OCI-LY3 (cell line): ENCODE measurements at regions not wholly inside any gene's neighbourhood (a gene's known extent, or its start where the extent isn't known, plus 50 kb on each side); places are given as distances from the start of the nearest gene placed in this dataset.

Source experiments
- H2AFZ ChIP-seq: fragments of 200-600, 300-600 bp; shearing (Covaris generic); 2 replicates; pipeline ENCODE4 v1.6.0; 2014; ENCODE audit warnings: antibody characterized with exemption, low read depth, low read length
- H3K27ac ChIP-seq: fragments of 200-600, 300-600 bp; sonication (generic); 2 replicates; pipeline ENCODE4 v1.5.1; 2014; ENCODE audit warnings: mild to moderate bottlenecking, low read length, moderate library complexity, mixed read lengths
- H3K27me3 ChIP-seq: fragments of 200-600, 300-600 bp; sonication (generic); 2 replicates; pipeline ENCODE4 v1.6.1; 2014; ENCODE audit warnings: low read depth, low read length, mixed read lengths
- H3K36me3 ChIP-seq: fragments of 200-600, 300-600 bp; sonication (generic); replicated peaks from 2 replicates; pipeline ENCODE3; 2014; ENCODE audit warnings: low read depth, low read length, mixed read lengths
- H3K4me1 ChIP-seq: fragments of 300-600, 200-600 bp; sonication (generic); 2 replicates; pipeline ENCODE4 v1.6.1; 2014; ENCODE audit warnings: low read length, mixed read lengths
- H3K4me2 ChIP-seq: fragments of 200-600, 300-600 bp; sonication (generic); 2 replicates; pipeline ENCODE4 v1.6.1; 2014; ENCODE audit warnings: low read length, mixed read lengths
- H3K4me3 ChIP-seq: fragments of 300-600, 200-600 bp; sonication (generic); 2 replicates; pipeline ENCODE4 v1.5.1; 2014; ENCODE audit warnings: antibody characterized with exemption, mild to moderate bottlenecking, low read length, moderate library complexity
- H3K79me2 ChIP-seq: fragments of 300-600, 200-600 bp; shearing (Covaris generic); 2 replicates; pipeline ENCODE4 v1.6.1; 2014; ENCODE audit warnings: mild to moderate bottlenecking, low read length, mixed read lengths
- H3K9ac ChIP-seq: fragments of 300-600, 200-600 bp; shearing (Covaris generic); 2 replicates; pipeline ENCODE4 v1.6.0; 2014; ENCODE audit warnings: mild to moderate bottlenecking, low read length, moderate library complexity
- H3K9me3 ChIP-seq: fragments of 200-600, 300-600 bp; shearing (Covaris generic); 2 replicates; pipeline ENCODE4 v1.6.1; 2014; ENCODE audit warnings: low read length, mixed read lengths; ENCODE audit not compliant: insufficient read depth
- H4K20me1 ChIP-seq: fragments of 200-600, 300-600 bp; sonication (generic); 2 replicates; pipeline ENCODE4 v1.6.1; 2016; ENCODE audit warnings: low read length, mixed read lengths; ENCODE audit not compliant: insufficient read depth
- EZH2phosphoT487 ChIP-seq: fragments of 200-600 bp; shearing (Covaris generic); IDR thresholded peaks from 2 replicates; pipeline ENCODE4 v1.6.1; 2018; ENCODE audit warnings: antibody characterized with exemption, mixed run types, low read depth
- TF ChIP-seq, protein P1 (sequence below): fragments of 200-600, 300-600 bp; sonication (generic); IDR thresholded peaks from 2 replicates; pipeline ENCODE4 v1.5.1; 2014; ENCODE audit warnings: antibody characterized with exemption, low read length, low read depth

DNA sequence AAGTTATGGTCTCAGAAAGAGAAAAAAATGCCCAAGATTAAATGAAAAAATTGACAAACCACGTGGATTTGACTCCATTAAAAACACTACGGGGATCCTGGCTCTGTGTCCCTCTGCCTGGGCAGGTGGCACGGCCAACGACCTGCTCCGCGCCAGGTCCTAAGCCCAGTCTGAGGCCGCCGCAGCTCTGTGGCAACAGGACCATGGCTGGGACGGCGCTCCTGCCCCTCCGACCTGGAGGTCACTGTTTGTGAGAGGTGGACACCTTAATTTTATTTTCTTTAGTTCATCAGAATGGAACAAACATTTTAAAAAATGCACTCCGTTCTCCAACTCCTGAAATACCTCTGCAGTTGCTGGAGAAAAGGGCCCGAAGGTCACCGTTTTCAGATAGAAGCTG is 369.4 kb downstream of the CDH9 start:
- Histone ChIP-seq H3K79me2 (no peaks in the 10 kb centered on the region), H3K4me2 (no peak overlapping the region), H3K9ac (no peak overlapping the region), H3K27ac (no peak overlapping the region), H3K36me3 (no peaks in the 10 kb centered on the region), H3K4me1 (no peaks in the 10 kb centered on the region), H4K20me1 (no peaks in the 10 kb centered on the region), H2AFZ (no peak overlapping the region), H3K27me3 (no peaks in the 10 kb centered on the region), H3K9me3 (no peaks in the 10 kb centered on the region), H3K4me3 (no peak overlapping the region)
- no peak for TF ChIP-seq EZH2phosphoT487
- TF ChIP-seq, protein P1, sequence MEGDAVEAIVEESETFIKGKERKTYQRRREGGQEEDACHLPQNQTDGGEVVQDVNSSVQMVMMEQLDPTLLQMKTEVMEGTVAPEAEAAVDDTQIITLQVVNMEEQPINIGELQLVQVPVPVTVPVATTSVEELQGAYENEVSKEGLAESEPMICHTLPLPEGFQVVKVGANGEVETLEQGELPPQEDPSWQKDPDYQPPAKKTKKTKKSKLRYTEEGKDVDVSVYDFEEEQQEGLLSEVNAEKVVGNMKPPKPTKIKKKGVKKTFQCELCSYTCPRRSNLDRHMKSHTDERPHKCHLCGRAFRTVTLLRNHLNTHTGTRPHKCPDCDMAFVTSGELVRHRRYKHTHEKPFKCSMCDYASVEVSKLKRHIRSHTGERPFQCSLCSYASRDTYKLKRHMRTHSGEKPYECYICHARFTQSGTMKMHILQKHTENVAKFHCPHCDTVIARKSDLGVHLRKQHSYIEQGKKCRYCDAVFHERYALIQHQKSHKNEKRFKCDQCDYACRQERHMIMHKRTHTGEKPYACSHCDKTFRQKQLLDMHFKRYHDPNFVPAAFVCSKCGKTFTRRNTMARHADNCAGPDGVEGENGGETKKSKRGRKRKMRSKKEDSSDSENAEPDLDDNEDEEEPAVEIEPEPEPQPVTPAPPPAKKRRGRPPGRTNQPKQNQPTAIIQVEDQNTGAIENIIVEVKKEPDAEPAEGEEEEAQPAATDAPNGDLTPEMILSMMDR: no peak

DNA sequence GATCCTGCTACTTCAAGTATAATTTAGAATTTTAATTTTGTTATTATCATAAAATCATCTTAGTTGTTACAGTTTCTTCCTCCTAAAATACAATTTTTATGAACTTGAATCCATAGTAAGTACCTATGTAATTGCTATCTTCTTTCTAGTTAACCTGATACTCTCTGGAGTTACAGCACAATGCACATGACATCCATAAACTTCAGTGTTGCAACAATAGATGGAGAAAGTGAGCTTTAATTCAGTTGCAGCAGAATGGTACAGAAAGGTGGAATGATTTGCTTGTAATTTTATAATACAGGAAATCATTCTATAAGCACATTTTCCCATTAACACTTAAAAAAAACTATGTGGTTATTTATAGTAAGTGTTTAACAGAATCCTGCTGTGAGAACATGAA is 372.0 kb downstream of the CDH9 start:
- Histone ChIP-seq H2AFZ (no peak overlapping the region), H3K79me2 (no peaks in the 10 kb centered on the region), H3K4me2 (no peak overlapping the region), H3K27ac (no peak overlapping the region), H3K36me3 (no peaks in the 10 kb centered on the region), H3K4me1 (no peaks in the 10 kb centered on the region), H4K20me1 (no peaks in the 10 kb centered on the region), H3K27me3 (no peaks in the 10 kb centered on the region), H3K4me3 (no peak overlapping the region), H3K9me3 (no peaks in the 10 kb centered on the region), H3K9ac (no peak overlapping the region)
- TF ChIP-seq, protein P1: no peak
- TF ChIP-seq EZH2phosphoT487: no peak

DNA sequence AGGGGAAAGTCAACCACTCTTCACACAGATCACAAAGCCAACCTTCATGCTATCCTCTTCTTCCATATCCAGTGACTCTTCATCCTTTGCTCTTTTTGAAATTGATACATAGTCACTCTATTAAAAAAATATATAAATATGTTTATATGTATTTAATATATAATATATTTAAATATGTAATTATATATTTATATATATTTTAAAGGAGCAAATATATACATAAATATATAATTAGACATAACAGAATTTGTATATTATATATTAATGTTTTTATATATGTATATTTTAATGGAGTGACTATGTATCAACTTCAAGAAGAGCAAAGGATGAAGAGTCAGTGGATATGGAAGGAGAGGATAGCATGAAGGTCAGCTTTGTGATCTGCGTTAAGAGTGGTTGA is 374.9 kb downstream of the CDH9 start:
- Histone ChIP-seq H4K20me1 (no peaks in the 10 kb centered on the region), H2AFZ (no peak overlapping the region), H3K27ac (no peak overlapping the region), H3K4me1 (no peaks in the 10 kb centered on the region), H3K27me3 (no peaks in the 10 kb centered on the region), H3K79me2 (no peaks in the 10 kb centered on the region), H3K9me3 (no peaks in the 10 kb centered on the region), H3K4me3 (no peak overlapping the region), H3K36me3 (no peaks in the 10 kb centered on the region), H3K9ac (no peak overlapping the region), H3K4me2 (no peak overlapping the region)
- no peak for TF ChIP-seq EZH2phosphoT487
- TF ChIP-seq, protein P1: no peak

DNA sequence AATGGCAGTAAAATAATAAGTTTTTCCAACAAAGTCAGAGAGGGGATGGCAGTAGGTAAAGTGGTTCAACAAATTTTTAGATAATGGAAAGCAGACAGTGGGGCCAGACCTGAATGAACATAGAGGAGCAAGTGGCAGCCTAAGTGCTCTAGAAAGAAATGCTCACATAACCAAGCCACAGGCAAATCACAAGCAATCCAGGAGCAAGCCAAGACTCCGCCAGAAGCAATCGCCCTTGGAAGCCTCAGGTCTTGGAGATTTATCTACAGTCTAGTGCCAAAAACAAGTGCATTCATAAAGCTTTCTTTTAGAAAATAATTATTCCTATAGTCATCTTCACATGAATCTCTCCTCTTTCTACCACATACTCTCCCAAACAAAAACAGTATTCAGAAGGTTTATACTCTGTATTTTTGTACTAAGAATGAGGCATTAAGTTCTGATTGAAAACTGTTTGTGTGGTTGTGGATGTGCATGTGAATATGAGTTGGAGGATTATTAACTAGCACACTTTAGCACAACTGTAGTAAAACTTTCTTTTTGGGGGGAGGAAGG is 375.5 kb downstream of the CDH9 start:
- TF ChIP-seq, protein P1: no peak
- Histone ChIP-seq H3K9me3 (no peaks in the 10 kb centered on the region), H3K79me2 (no peaks in the 10 kb centered on the region), H2AFZ (no peak overlapping the region), H3K36me3 (no peaks in the 10 kb centered on the region), H3K27me3 (no peaks in the 10 kb centered on the region), H4K20me1 (no peaks in the 10 kb centered on the region), H3K4me2 (no peak overlapping the region), H3K4me1 (no peaks in the 10 kb centered on the region), H3K27ac (no peak overlapping the region), H3K4me3 (no peak overlapping the region), H3K9ac (no peak overlapping the region)
